ENCODE measurements at regions not wholly inside any gene's neighbourhood (a gene's known extent, or its start where the extent isn't known, plus 50 kb on each side); places are given as distances from the start of the nearest gene placed in this dataset.
A peak's percentile ranks its signal among the peaks of the same experiment; 100 is the strongest.
"Not testable (repeated sequence)": the region's sequence is repeated elsewhere in the genome, so short reads cannot be mapped to it uniquely, and the experiment has no call there.

- DNase-seq (ENCODE audit: low read depth, low spot score): no peak
Measured at GRCh38 chr2:22947741-22948140, 437.2 kb upstream of the KLHL29 start.

- DNase-seq (ENCODE audit: low read depth, low spot score): no peak
Measured at GRCh38 chr2:22950431-22950830, 434.5 kb upstream of the KLHL29 start.

GRCh38 chr2:22952656-22953225, 432.2 kb upstream of the KLHL29 start:
- DNase-seq (ENCODE audit: low read depth, low spot score): peak; percentile 32

GRCh38 chr2:22957446-22957845, 427.5 kb upstream of the KLHL29 start:
- no peak for DNase-seq (ENCODE audit: low read depth, low spot score)

- no peak for DNase-seq (ENCODE audit: low read depth, low spot score)
Measured at GRCh38 chr2:22958308-22958707, 426.7 kb upstream of the KLHL29 start.

GRCh38 chr2:22967756-22968155, 417.2 kb upstream of the KLHL29 start:
- DNase-seq (ENCODE audit: low read depth, low spot score): no peak

- DNase-seq (ENCODE audit: low read depth, low spot score): peak; percentile 72
Measured at GRCh38 chr2:22970284-22970975, 414.5 kb upstream of the KLHL29 start.

- DNase-seq (ENCODE audit: low read depth, low spot score): peak; percentile 51
Measured at GRCh38 chr2:22970991-22971390, 414.0 kb upstream of the KLHL29 start.

- no peak for DNase-seq (ENCODE audit: low read depth, low spot score)
Measured at GRCh38 chr2:22981785-22982184, 403.2 kb upstream of the KLHL29 start.

GRCh38 chr2:22984152-22984551, 400.8 kb upstream of the KLHL29 start:
- not testable (repeated sequence) for DNase-seq (ENCODE audit: low read depth, low spot score)

GRCh38 chr2:22990246-22990645, 394.7 kb upstream of the KLHL29 start:
- no peak for DNase-seq (ENCODE audit: low read depth, low spot score)

GRCh38 chr2:22991844-22992243, 393.1 kb upstream of the KLHL29 start:
- no peak for DNase-seq (ENCODE audit: low read depth, low spot score)

- no peak for DNase-seq (ENCODE audit: low read depth, low spot score)
Measured at GRCh38 chr2:22992441-22992840, 392.5 kb upstream of the KLHL29 start.

- DNase-seq (ENCODE audit: low read depth, low spot score): no peak
Measured at GRCh38 chr2:22993250-22993649, 391.7 kb upstream of the KLHL29 start.

GRCh38 chr2:22995576-22995975, 389.4 kb upstream of the KLHL29 start:
- DNase-seq (ENCODE audit: low read depth, low spot score): peak; percentile 33

- DNase-seq (ENCODE audit: low read depth, low spot score): no peak
Measured at GRCh38 chr2:22996911-22997310, 388.1 kb upstream of the KLHL29 start.

GRCh38 chr2:22998359-22998758, 386.6 kb upstream of the KLHL29 start:
- no peak for DNase-seq (ENCODE audit: low read depth, low spot score)

- no peak for DNase-seq (ENCODE audit: low read depth, low spot score)
Measured at GRCh38 chr2:22999951-23000350, 385.0 kb upstream of the KLHL29 start.

- no peak for DNase-seq (ENCODE audit: low read depth, low spot score)
Measured at GRCh38 chr2:23002234-23002633, 382.7 kb upstream of the KLHL29 start.

- DNase-seq (ENCODE audit: low read depth, low spot score): no peak
Measured at GRCh38 chr2:23005469-23005868, 379.5 kb upstream of the KLHL29 start.

- no peak for DNase-seq (ENCODE audit: low read depth, low spot score)
Measured at GRCh38 chr2:23007631-23008235, 377.2 kb upstream of the KLHL29 start.

- no peak for DNase-seq (ENCODE audit: low read depth, low spot score)
Measured at GRCh38 chr2:23008440-23008839, 376.5 kb upstream of the KLHL29 start.

- DNase-seq (ENCODE audit: low read depth, low spot score): no peak
Measured at GRCh38 chr2:23008951-23009350, 376.0 kb upstream of the KLHL29 start.

All from ELF-1 (cell line).